GM21381 (cell line): ENCODE measurements at regions not wholly inside any gene's neighbourhood (a gene's known extent, or its start where the extent isn't known, plus 50 kb on each side); places are given as distances from the start of the nearest gene placed in this dataset.

Experiments used
- ATAC-seq: cut with Tn5 transposase; IDR thresholded peaks from one replicate; pipeline ENCODE4 v1.9.1; 2021; ENCODE audit warnings: mild to moderate bottlenecking, moderate library complexity; ENCODE audit not compliant: unreplicated experiment

DNA sequence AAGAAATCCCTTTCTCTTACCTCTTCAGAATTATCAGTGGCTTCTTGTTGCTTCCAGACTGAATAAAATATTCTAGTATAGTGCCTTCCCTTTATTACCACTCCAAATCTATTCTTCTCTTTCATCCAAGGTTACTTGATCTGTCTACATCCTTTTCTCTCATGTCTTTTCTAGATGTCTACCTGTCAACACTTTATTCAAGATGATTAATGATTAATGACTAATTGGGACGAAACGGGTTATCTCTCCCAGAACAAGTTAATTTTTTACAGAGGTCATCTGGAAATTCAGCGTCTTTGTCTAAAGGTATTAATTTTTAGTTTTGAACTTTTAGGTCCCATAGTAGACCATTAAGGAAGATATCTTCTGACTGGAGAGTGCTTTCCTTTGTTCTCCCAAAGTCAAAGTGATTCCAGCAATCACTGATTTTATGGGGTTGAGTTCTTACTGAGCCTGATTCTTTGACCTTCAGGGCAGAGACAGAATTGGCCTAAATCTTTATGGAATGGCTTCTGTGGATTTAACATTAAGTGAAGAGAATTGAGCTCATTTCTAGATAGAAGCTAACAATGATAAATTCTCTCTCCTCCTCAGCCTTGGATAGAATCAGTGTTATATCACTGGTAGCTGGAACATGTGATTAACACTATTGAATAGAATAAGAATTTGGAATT, 335.4 kb upstream of the TEX13C start:
- ATAC-seq = no peak

DNA sequence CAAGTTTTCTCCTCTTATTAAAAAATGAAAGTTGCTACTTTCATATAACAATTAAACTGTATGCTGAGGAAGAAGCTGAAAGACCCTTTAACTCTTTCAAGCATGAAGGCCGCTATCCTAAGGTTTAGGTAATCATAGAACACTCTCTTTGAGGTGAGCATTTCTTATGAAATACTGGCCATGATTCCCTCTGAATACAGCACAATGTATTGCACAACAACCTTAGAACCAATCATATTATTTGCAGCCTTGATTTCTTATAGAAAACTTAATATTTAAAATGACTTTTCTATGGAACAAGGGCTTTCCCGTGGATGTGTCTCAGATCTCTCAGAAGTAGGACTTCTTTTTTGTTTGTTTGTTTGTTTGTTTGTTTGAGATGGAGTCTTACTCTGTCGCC, 333.4 kb upstream of the TEX13C start:
- no peak for ATAC-seq

DNA sequence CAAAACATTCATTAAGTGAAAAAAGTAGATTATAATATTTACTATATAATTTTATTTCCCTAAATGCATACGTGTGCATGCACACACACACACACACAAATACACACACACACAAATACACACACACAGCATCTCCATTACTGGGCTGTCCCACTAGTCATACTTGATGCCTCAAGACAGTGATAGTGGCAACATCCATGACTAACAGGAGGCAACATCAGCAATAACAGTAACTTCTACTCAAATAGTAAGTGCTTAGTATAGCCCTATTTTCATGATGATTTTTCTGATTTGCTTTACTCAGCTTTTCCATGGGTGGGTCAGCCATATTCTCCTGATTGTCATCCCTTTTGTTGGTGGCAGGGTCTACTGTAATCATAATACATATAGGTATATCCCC, 325.9 kb upstream of the TEX13C start:
- ATAC-seq = no peak

DNA sequence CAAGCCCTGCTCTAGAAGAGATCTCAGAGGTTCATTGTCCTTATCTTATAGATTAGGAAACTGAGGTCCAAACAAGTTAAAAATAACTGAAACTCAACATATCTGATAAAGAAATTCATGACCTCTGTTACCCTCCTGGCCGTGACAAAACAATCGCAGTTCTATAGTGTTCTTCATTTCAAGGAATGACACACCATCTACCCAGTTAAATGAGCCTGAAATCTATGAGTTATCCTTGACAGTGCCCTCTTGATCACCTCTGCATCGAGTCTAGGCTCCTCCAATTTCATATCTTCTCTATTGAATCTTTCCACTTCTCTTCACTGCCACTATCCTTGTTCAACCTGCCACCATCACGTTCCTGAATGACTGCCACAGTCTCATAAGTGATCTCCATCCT, 325.3 kb upstream of the TEX13C start:
- ATAC-seq = no peak

DNA sequence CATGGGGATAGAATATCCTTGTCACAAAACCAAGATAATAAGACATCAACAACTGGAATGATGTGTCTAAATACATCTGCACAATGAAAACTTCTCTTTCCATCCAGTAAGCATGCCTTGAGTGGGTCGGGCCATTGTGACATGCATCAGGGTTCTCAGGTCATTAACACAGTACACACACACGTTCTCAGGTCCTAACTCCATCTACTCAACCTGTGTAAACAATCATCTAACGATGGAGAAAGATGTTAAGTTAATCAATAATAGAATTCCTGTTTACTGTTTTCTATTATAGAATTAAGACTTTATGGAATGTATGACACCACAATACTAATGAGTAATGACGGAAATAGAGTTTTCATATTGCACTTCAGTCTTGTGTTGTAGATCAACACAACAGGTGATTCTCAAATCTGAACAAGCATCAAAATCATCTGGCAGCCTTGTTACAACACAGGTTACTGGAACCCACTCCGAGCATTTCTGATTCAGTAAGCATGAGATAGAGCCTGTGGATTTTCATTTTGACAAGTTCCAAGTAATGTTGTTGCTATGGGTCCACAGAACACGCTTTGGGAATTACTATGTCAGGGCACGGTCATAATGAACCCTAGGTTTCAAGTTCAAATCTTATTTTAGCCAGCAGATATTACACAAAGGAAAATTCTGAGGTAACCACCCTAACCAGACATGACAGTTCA, 315.8 kb upstream of the TEX13C start:
- ATAC-seq = no peak

DNA sequence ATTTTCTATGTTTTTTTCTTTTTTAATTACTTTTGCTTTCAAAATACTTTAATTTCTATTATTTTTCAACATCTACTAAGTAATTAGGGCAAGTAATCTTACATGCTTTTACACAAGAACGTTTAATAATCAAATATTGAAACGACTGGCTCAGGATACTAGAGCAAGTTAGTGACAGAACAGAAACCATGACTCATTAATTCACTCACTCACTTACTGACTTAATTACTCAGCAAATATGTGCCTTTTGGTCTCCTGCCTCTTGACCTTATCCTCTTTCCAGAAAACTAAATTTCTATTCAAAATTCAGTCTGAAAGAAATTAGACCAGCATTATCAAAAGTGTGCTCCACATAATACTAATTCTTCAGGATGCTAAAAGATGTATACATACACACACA, 314.9 kb upstream of the TEX13C start:
- ATAC-seq = no peak

DNA sequence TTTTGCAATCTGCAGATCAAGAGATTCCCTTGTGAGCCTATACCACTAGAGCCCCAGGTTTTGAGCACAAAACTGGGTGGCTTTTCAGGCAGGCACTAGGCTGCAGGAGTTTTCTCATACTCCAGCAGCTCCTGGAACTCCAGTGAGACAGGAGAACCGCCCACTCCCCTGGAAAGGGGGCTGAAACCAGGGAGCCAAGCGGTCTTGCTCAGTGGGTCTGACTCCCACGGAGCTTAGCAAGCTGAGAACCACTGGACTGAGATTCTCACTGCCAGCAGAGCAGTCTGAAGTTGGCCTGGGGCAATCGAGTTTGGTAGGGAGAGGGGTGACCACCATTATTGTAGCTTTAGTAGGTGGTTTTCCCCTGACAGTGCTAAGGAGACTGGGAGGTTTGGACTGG, 313.8 kb upstream of the TEX13C start:
- ATAC-seq = no peak

DNA sequence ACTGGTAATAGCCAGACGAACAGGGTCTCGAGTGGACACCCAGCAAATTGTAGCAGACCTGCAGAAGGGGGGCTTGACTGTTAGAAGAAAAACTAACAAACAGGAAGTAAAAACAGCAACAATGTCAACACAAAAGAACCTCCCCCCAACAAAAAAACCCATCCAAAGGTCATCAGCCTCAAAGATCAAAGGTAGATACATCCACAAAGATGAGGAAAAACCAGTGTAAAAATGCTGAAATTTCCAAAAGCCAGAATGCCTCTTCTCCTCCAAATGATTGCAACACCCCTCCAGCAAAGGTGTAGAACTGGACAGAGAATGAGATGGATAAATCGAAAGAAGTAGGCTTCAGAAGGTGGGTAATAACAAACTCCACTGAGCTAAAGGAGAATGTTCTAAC, 313.0 kb upstream of the TEX13C start:
- ATAC-seq = no peak

DNA sequence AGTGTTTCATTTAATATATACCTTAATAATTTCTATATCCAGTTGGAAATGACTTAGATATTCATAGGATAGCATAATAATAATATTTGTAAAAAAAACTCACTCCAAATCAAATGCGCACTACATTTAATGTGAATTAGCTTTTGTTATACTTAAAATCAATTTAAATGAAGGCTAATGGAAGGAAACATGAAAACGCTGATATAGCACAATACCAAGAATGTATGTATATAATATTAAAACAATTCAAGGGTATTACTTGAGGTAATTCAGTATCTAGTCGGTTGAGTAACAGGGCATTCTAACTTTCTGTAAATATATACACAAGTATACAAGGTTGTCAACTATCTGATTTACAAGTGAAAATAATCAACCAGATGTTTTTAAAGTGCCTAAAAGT, 307.1 kb upstream of the TEX13C start:
- no peak for ATAC-seq

DNA sequence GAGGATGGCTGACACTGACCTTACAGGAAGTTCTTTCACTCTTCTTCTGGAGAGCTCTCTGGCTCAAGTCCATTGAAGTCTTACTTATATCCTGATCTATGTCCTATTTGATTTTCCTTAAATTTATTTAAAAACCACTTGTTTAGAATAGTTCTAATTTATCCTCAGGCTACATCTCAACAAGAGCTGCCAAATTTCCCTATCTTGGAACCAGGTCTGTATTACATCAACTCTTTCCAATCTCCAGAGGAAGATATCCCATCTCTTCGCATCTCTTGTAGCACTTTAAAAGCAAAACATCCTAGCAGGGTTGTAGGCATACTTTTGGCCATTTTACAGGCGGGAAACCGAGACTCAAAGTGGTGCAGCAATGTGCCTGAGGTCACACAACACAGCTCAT, 290.5 kb upstream of the TEX13C start:
- no peak for ATAC-seq
